Inflammatory macrophage treated with lipopolysaccharide for 4 hours (primary cell): ENCODE measurements at regions not wholly inside any gene's neighbourhood (a gene's known extent, or its start where the extent isn't known, plus 50 kb on each side); places are given as distances from the start of the nearest gene placed in this dataset.
"Not testable (repeated sequence)": the region's sequence is repeated elsewhere in the genome, so short reads cannot be mapped to it uniquely, and the experiment has no call there.

ENCODE experiments used
- DNase-seq: peaks from one replicate; pipeline ENCODE4 v3.0.0-alpha.2; 2020

DNA sequence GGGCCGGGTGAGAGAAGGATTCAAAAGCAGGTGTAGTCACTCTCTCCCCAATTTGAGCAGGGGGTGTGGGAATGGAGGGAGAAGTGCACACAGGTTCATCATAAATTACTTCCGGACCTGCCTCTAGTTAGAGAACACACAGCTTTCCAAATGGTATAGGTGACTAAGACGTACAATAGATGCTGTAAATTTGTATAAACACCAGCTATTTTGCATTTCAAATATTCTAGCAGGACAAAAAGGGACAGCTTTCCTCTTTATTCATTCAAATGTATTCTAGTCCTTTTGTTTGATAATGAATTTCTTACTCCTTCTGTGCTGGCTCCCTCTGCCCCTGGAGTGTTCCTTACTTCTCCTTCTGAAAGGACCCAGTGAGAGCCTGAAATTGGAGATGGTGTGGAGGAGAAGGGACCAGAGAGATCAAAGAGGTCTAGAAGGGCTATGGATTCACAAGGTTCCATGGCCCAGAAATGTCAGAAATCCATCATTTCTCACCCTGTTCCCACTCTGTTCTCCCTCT lies 53.2 kb upstream of the SH3BP4 start:
- no peak for DNase-seq

- DNase-seq = not testable (repeated sequence)
Observed at GRCh38 chr2:234888442-234888841, 63.4 kb upstream of the SH3BP4 start.

GRCh38 chr2:234887195-234887594 lies 64.6 kb upstream of the SH3BP4 start:
- DNase-seq = no peak

- DNase-seq = no peak
Observed at GRCh38 chr2:234885886-234886285, 65.9 kb upstream of the SH3BP4 start.

DNA sequence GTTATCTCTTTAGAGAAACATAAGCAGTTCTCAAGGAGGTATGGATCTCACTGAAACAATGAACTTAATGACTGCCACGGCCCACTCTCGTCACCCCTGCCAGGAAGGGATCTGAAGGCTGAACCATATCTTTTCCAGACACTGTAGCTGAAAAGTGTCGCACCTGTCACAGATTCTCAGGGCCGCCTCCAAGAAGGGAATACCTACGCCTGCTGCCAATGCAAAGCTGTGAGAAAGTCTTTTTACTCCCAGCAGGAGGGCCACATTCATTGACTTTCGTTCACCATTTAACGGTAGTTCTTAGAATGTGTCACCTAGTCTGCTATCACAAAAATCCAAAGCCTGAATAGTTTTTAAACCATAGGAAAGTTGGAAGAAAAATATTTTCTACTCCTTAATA lies 66.7 kb upstream of the SH3BP4 start:
- DNase-seq = no peak

- no peak for DNase-seq
Observed at GRCh38 chr2:234884591-234884990, 67.2 kb upstream of the SH3BP4 start.

DNA sequence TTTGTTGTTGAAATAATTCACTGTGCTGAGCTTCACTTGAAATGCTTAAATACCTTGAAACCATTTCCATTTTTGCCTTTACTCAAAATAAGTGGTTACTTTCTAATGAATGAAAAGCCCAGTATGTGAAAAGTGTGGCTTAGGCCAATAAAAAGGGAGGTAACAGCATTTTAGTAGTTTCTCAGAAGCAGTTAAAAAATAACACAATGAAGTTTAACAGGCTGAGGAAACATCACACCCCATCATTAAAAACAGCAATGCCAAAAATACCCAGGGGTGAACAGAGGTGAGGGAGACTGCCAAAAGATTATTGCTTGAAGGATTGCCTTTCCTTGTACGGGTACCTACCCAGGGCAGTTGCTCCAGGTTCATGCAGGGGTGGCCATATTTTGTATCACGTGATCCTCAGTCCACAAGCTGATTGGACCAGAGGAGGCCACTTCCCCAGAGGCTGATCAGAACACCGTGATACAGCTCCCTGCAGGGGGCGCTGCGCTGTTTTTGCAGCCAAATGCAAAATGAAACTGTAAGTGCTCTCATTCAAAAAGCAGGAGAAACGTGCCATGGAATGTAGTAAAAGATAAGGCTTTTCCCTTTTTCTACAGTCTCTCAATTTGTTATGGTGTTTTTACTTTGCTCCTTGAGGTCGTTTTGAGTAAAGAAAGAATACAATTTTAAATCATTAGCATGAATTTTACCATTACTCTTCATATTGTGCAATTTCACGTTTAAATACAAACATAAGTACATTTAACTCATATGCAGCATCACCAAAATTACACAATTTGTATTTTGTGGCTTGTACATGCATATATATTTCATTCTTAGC lies 70.2 kb upstream of the SH3BP4 start:
- DNase-seq = peak; percentile 58

DNA sequence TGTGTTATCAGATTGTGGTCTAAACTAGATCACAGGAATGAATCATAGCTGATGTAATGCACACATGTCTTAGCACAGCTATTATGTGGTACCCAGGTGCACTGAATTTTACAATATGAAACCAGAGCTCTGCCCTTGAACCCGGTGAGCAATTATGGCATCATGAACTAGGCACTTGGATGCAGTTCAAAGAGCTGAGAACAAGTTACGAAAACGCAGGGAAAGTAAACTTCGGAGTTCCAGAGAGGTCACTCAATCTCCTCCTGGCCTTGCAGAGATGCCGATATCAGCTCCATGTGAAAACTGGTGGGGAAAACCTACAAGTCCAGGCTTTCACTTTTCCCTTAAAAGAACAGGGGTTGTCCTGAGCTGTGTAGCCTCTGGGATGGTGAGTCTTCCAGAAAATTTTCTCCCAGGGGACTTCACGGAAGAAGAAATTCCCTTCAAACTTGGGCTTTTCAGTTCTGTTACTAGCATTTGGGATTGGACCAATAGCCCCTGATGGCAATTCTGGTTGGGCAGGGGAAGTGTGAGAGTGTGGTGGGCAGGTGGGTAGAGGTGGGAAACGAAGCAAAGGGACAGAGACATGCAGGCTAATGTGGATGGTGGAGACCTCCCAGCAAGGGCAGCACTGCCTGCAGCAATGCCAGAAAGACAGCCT lies 71.1 kb upstream of the SH3BP4 start:
- no peak for DNase-seq

GRCh38 chr2:234879671-234880455 lies 72.0 kb upstream of the SH3BP4 start:
- no peak for DNase-seq

DNA sequence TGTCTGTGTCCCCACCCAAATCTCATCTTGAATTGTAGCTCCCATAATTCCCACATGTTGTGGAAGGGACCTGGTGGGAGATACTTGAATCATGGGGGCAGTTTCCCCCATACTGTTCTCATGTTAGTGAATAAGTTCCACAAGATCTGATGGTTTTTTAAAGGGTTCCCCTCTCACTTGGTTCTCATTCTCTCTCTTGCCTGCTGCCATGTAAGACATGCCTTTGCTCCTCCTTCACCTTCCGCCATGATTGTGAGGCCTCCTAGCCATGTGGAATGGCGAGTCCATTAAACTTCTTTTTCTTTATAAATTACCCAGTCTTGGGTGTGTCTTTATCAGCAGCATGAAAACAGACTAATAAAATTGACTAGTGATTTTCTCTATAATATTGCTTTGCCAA lies 75.2 kb upstream of the SH3BP4 start:
- DNase-seq = not testable (repeated sequence)

DNA sequence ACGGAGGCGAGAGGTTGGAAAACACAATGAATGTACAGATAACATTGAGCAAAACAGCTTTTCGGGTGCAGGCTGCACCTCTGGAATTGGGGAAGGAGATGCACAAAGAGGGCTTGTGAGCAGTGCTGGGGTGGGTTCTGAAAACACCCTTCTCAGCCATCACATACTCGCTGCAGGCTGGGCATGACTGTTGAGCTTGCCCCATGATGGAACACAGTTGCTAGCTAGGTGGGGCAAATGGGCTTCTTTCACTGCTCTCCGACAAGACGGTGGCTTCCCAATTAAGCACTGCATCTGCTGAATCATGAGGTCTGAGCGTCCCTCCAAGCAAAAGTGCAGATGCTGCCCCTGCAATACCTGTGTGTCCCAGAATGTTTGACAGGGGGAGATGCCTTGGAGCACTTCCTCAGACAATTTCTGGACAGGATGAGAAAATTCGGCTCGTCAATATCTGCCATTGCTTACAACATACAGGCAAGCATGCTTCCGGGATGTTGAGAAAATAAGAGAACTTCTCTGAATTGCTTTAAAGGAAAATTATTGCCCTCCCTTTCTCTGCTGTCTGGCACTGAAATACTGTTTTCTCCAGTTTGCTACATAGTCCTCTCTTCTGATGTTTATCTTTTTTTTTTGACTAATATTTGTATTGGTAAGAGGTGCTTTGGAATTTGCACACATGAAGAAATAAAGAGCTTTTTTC lies 77.3 kb upstream of the SH3BP4 start:
- no peak for DNase-seq

DNA sequence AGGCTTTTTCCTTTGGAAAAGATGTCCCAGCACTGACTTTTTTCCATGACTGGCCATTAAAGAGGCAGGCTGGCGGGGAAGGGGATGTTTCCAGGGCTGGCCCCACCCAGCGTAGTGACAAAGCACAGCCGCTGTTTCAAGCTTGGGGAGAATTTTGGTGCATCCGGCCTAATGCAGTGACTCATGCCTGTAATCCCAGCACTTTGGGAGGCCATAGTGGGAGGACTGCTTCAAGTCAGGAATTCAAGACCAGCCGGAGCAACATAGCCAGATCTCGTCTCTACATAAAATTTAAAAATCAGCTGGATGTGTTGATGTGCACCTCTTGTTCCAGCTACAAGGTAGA lies 78.0 kb upstream of the SH3BP4 start:
- DNase-seq = no peak

DNA sequence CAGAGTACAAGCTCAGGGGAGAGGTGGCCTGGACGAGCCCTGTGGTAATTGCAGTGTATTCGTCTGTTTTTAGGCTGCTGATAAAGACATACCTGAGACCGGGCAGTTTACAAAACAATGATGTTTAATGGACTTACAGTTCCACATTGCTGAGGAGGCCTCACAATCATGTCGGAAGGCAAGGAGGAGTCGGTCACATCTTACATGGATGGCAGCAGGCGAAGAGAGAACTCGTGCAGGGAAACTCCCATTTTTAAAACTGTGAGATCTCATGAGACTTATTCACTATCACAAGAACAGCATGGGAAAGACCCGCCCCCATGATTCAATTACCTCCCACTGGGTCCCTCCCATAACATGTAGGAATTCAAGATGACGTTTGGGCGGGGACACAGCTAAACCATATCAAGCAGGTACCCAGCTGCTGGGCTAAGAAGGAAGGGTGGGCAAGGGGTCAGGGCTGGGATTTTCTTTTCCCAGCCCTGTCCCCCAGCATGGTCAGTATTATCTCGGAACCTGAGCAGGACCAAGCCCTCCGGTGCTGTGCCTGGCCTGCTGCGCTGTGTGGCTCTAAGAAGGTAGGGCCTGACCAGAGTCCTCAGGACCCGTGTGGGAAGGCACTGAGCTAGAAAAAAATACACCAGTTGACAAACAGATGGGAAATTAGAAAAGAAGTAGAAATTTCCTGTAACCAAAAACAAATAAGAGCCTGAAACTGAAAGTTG lies 78.6 kb upstream of the SH3BP4 start:
- no peak for DNase-seq

- no peak for DNase-seq
Observed at GRCh38 chr2:234869969-234870368, 81.8 kb upstream of the SH3BP4 start.

DNA sequence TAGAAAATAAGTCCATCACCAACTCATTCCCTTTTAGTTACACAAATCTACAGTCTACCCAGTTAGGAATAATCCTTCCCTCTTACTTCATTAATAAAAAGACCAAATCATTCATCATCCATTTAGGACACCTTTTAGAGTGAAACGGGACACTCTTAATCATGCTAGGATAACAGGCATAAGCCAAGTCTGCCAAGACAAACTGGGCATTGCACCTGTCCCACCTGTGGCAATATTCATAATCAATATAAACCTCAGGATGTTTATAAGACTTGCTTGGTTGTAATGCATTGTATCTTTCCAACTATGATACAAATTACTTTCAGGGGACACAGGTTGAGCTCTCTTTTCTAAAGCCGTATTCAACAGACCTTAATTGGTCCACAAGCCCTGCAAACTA lies 82.7 kb upstream of the SH3BP4 start:
- DNase-seq = no peak

DNA sequence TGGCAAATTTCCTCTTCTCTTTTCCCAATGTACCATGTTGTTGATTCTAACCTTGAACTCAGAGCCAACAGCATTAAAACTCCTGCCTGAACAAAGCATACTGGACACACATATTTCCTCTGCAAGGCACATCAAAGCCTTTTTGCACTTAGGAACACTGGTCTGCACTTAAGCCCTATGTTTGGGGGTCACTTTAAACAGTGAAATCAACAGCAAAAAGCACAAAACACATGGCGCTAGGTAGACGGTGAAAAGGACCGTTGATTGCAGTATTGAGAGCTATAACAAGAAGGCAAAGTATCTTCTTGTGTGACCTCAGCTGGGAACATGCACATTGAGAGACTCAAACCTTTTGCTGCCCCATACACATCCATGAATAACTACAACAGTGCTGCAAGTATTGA lies 83.9 kb upstream of the SH3BP4 start:
- DNase-seq = no peak

DNA sequence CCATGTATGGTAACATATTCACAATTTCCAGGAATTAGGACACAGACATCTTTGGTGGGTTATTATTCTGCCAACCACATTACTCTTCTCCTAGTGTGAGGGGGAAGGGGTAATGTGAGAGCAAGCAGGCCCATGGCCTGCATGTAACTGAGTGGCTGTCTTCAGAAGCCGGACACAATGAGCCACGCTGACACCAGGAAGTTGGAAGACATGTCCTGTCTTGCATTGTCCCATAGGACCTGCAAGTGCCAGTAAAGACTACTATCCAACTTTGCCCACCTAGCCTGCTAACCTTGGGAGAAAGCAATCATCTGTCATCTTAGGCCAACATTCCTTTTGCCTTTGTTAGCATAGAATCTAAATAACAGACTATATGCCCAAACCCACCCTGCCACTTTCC lies 86.2 kb upstream of the SH3BP4 start:
- DNase-seq = no peak

DNA sequence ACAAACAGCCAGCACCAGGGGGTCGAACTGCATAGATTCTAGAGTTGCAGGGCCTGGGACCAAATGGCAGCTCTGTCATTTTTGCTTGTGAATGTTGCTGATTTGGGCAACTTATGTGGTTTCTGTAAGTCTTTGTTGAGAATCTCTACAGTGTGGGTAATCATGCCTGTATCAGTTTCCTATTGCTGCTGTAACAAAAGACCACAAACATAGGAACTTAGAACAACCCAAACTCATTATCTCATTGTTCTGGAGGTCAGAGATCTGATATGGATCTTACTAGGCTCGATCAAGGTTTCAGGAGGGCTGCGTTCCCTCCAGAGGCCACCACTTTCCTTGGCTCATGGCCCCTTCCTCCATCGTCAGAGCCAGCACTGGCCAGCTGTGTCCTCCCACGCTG lies 86.8 kb upstream of the SH3BP4 start:
- DNase-seq = no peak

DNA sequence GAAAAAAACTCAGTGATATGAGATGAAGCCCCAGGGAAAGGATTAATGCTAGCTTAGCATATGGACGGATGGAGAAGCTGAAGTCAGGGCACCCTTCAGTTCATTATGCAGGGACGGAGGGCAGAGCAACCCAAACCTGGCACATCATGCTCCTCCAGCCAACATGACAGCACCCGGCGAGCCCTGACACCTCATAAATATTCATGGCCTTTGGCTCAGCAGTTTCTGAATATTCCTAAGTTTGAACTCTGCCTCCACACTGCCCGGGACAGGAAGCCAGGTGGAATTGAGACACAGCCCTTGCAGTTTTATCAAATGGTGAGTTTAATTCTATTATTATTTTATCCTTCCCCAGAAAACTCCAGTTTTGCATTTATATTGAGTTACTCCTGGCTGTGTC lies 87.3 kb upstream of the SH3BP4 start:
- DNase-seq = no peak

- DNase-seq = no peak
Observed at GRCh38 chr2:234863043-234863934, 88.5 kb upstream of the SH3BP4 start.
